GM03348 (cell line): ENCODE measurements at regions not wholly inside any gene's neighbourhood (a gene's known extent, or its start where the extent isn't known, plus 50 kb on each side); places are given as distances from the start of the nearest gene placed in this dataset.

Experiments used
- DNase-seq: peaks from one replicate; pipeline ENCODE4 v3.0.0; 2012; ENCODE audit warnings: low spot score

GRCh38 chr10:47230957-47231356 lies 69.0 kb upstream of the GDF10 start:
- no peak for DNase-seq

DNA sequence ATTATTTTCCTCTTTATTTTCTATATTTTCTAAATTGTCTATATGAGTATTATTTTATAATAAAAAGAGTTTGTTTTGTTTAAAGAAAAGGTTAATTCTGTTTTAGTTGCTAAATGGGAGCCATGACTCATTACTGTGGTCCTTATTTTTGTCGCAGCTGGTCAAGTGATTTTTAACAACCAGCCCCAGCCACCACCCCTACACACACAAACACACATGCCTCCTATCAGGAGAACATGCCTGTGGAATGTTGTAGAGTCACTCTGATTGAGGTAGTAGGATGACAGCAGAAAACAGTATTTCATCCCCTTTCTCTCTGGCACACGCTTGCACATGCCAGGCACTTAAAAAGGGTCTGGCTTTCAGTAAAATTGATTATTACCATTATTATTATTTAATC lies 68.6 kb upstream of the GDF10 start:
- DNase-seq, result no peak

GRCh38 chr10:47233631-47234030 lies 66.4 kb upstream of the GDF10 start:
- DNase-seq, result no peak

DNA sequence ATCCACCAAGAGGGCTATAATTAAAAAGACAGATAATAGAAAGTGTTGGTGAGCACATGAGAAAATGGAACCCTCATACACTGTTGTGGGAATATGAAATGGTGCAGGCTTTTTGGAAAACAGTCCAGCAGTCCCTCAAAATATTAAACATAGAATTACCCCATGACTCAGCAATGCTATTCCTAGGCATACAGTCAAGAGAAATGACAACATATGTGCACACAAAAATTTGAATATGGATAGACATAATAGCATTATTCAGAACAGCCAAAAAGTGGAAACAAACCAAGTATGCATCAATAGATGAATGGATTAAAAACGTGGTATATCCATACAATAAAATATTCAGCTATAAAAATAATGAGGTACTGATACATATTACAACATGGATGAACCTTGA lies 64.5 kb upstream of the GDF10 start:
- no peak for DNase-seq

DNA sequence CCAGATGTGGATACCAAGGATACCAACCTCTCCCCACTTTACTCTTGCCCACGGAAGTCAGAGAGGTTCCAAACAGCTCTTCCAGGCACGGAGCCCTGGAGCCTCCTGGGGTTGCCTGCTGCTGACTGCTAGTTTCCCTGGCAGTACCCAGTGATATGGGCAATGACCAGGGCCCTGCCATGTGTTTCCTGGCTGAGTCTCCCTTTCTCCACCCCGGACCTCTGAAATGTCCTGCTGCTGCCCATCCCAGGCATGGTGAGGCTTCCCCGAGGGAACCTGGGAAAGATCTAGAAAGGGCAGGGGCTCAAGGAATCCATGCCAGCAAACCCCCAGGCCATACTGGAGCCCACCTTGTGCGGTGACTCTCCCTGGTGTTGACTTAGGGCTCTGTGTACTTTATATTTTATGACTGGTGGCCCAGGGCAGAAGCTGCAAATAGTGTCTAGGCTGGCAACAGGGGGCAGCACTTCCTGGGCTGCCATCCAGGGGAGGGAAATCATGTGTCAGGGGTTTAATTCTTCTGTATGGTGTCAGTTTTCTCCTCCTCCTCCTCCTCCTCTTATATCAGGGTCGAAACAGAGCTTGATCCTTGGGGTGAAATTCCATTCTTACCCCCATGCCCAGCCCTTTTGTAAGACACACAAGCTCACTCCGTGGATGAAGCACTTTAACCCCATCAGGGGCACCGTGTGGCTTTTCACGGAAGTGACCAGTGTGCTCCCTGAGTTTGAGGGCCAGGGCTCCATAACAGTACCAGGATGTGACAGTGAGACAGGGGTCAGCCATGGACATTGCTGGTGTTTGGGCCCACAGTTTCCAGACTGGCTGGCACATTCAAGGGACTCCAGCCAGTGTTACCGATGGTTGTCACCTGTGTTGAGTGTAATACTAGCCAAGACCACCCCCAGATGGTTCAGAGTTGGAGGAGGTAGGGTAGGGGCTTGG lies 62.4 kb upstream of the GDF10 start:
- no peak for DNase-seq

- no peak for DNase-seq
Observed at GRCh38 chr10:47238331-47239095, 61.5 kb upstream of the GDF10 start.

GRCh38 chr10:47239211-47239610 lies 60.8 kb upstream of the GDF10 start:
- no peak for DNase-seq

DNA sequence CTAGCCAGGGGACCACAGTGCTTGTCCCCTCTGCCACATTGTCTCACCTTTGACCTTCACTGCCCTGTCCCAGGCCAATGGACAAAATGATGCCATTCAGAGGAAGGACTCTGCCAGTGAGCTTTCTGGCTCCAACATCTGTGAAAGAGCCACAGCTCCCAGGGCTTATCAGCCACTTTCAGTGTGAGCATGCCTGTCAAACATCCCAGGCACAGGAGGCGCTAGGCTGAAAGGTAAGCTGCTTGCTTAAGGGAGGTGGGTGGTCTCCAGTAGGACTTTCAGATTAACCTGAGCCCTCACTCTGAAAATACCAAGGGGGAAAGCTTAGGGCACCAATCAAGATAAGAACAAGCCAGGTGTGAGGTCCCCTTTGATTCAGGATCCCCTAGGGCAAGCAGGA lies 59.8 kb upstream of the GDF10 start:
- DNase-seq, result no peak

- DNase-seq, result no peak
Observed at GRCh38 chr10:47241256-47241655, 58.7 kb upstream of the GDF10 start.

GRCh38 chr10:47241946-47242867 lies 57.8 kb upstream of the GDF10 start:
- DNase-seq, result no peak

DNA sequence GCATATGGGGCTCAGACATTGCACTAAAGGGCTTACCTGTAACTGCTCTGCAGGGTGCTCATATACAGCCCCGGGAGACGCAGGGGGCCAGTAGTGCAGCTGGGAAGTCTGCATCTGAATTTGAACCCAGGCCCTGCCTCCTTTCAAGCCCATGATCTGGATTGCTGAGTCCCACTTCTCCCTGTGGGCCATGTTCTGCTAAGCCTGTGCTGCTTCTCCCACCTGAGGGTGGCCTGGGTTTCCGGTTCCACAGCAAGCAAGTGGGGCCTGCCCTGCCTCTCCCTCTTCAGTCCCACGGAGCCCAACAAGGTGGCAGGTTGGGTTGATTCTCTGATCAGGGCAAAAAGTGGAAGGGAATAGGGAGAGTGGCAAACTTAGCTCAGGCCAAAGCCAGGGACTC lies 56.6 kb upstream of the GDF10 start:
- DNase-seq, result no peak

- peak; percentile 28 for DNase-seq
Observed at GRCh38 chr10:47243791-47244190, 56.2 kb upstream of the GDF10 start.

DNA sequence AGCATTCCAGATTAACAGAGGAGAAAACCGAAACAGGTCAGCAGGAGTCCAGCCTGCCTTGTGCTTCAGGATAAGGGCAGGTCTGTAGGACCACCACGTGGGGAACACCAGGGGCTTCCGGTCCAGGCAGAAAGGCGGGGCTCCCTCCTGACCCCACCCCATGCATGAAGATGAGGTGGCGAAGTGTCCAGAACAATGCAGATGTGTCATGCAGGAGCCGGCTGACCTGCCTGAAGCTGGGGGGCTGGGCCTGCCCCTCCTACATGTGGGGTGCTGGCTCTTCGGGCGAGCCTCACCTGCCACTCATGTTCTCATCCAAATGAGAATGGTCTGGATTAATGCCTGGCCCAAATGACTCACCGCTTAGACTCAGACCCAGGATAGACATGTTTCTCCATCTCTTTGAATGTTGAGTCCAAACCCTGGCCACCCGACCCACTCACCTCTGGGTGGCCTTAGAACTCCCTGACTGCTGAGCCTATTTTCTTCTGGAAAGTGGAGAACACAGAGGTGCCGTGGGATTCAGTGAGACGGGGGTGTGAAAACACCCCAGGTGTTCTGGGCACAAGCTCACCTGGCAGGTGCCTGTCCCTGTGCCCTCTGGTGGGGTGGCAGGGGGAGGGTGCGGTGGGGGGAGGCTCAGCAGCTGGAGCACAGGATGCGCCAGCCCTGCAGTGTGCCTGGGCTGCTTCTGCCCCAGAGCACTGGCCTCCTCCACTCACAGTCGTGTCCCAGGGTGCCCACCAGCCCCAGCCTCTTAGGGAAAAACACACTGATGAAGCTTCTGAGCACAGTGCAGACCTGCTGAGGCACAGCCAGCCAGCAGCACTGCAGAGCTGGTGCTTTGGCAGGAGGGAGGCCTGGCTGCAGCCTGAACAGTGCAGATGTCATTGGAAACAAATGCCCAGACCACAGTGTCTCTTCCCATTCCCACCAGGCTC lies 55.2 kb upstream of the GDF10 start:
- no peak for DNase-seq

- DNase-seq, result no peak
Observed at GRCh38 chr10:47245731-47246350, 54.2 kb upstream of the GDF10 start.

DNA sequence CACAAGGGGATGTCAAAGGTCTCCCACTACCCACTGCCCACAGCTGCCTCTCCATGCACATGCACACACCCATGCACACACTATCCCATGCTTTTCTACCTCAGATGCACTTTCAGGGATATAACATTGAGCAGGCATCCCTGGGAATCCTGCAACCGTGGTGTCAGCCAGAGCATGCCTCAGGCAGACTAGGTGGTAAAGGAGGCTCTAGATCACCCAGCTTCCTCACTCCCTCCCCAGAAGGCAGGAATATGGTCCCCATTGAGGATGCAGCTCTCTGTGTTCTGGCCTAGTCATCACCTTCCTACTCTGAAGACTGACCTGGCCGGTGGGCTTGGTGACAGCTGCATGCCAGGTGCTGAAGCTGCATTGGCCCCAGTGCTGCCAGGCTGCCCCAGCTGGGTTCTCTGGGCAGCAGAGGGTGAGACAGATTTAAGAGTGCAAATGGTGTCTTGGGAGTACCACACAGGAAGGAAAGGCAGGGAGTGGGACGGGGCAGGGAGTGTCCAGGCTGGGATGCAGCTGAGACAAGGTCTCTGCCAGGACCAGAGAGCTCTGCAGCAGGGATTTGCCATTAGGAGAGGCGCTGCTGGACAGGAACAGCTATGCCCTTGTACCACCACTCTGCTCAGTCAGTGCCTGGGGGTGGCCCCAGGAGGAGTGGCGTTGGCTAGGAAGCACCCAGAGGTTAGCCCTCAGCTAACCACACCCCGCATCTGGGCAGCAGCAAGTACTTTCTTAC lies 53.4 kb upstream of the GDF10 start:
- DNase-seq, result no peak

DNA sequence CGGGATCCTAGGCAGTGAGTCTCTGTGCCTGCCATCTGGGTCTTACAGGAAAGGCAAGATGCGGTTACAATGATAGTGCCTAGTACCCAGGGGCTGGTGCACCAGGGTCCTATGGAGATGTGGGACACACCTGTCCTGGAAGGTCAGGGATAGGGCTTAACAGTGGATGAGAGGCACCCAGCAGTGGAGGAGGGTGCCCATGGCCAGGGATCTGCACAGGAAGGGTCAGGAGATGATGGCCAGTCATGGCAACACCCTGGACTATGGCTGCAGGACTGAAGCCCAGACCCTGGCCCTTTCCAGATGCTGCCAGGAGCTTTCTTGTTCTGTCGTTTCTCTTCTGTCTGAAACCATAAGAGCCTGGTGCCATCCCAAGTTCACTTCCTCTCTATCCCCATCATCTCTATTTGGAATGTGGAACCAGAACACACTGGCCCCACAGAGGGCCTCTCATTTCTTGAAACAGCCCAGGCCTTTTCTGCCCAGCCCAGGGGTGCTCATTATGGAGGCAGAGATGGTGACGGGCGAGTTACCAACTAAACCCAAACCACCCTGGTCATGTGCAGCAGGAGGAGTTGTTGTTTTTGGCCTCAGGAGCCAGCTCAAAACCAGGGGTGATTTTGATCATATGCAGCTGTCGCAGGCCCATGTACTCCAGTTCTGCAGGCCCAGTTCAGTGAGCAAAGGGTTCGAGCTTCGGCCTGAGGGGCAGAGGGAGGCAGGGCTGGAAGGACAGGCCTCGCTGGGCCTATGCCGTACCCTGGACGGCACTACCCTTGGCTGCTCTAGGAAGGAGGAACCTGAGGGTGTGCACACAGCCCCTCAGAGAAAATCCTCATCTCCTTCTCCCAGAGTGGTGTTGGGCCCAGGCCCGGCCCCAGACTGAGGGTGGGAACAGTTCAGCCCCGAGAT lies 52.6 kb upstream of the GDF10 start:
- DNase-seq, result no peak

DNA sequence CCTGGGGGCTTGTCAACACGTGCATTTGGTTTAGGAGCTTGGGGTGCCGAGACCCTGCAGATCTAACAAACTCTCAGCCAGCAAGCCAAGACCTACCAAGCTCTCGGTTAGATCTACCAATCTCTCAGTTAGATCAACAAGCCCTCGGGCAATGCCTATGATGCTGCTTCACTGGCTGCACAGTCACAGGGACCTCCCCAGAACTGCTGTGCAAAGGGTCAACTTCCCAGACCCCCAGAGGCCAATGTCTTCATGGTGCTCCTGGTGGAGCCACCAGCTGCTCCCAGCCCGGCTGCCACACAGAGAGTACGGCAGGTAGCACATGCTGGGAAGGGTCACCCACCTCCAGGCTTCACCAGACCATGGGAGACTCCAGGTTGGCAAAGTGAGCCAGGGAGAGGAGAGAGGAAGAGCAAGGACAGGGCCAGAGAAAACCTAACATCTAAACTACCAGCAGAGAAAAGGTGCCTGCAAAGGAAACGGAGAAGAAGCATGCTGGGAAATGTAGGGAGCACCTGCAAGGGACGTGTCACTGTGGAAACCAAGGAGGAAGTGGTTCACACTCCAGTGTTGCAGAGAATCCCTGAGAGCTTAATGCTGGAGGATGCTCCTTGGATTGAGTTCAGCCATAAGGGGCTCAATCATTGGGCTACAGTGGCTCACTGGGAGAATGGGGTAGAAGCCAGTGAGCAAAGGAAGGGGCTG lies 51.5 kb upstream of the GDF10 start:
- DNase-seq, result no peak

DNA sequence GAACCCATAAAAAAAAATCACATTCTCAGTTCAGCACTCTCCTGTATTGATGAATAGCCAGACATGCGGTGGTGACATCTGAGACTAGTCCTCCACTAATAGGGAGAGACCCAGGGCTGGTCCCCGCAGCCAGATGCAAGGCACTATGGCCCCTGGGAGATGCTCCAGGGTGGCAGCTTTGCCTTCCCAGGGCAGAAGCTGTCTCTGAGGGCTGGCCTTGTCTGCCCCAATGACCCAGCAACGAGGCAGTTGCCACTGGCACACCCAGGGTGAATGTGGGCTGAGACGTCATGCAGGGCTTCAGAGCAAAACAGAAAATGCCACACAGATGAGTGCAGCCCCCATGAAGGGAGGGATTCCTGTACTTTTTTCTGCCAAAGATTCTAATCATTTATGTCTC lies 50.1 kb upstream of the GDF10 start:
- DNase-seq, result no peak
